Hepatocyte (in vitro differentiated cells): ENCODE measurements at regions not wholly inside any gene's neighbourhood (a gene's known extent, or its start where the extent isn't known, plus 50 kb on each side); places are given as distances from the start of the nearest gene placed in this dataset.

Experiments used
- DNase-seq: peaks from one replicate; pipeline ENCODE4 v3.0.0-alpha.2; 2016; ENCODE audit warnings: low spot score
- H2AFZ ChIP-seq: fragments of 200-600 bp; sonication (generic); 2 replicates; pipeline ENCODE4 v1.6.0; 2016; ENCODE audit warnings: antibody characterized with exemption, mild to moderate bottlenecking
- H3K27ac ChIP-seq: fragments of 200-600 bp; sonication (generic); 2 replicates; pipeline ENCODE4 v1.5.1; 2016; ENCODE audit warnings: mild to moderate bottlenecking
- H3K27me3 ChIP-seq: fragments of 200-600 bp; sonication (generic); 2 replicates; pipeline ENCODE4 v1.6.1; 2016
- H3K36me3 ChIP-seq: fragments of 200-600 bp; sonication (generic); replicated peaks from 2 replicates; pipeline ENCODE4 v1.5.1; 2016; ENCODE audit warnings: low read depth; ENCODE audit not compliant: insufficient read depth
- H3K4me1 ChIP-seq: fragments of 200-600 bp; sonication (generic); 2 replicates; pipeline ENCODE4 v1.5.1; 2016; ENCODE audit warnings: mild to moderate bottlenecking, moderate library complexity; ENCODE audit not compliant: insufficient read depth
- H3K4me2 ChIP-seq: fragments of 200-600 bp; sonication (generic); 2 replicates; pipeline ENCODE4 v1.6.0; 2016
- H3K4me3 ChIP-seq: fragments of 200-600 bp; sonication (generic); 2 replicates; pipeline ENCODE4 v1.5.1; 2016; ENCODE audit warnings: mild to moderate bottlenecking
- H3K79me2 ChIP-seq: fragments of 200-600 bp; sonication (generic); 2 replicates; pipeline ENCODE4 v1.6.0; 2017; ENCODE audit warnings: mild to moderate bottlenecking
- H3K9me2 ChIP-seq: fragments of 200-600 bp; sonication (generic); replicated peaks from 2 replicates; pipeline ENCODE4 v1.6.0; 2017; ENCODE audit warnings: mild to moderate bottlenecking; ENCODE audit not compliant: insufficient read depth
- H3K9me3 ChIP-seq: fragments of 200-600 bp; sonication (generic); 2 replicates; pipeline ENCODE4 v1.5.1; 2016; ENCODE audit warnings: low read depth, mild to moderate bottlenecking
- H4K20me1 ChIP-seq: fragments of 200-600 bp; sonication (generic); 2 replicates; pipeline ENCODE4 v1.6.0; 2016; ENCODE audit warnings: mild to moderate bottlenecking; ENCODE audit not compliant: insufficient read depth, poor library complexity, severe bottlenecking
- EZH2 ChIP-seq: fragments of 200-600 bp; sonication (generic); IDR thresholded peaks from 2 replicates; pipeline ENCODE4 v1.6.1; 2016; ENCODE audit warnings: antibody characterized with exemption, mild to moderate bottlenecking, borderline replicate concordance
- EZH2phosphoT487 ChIP-seq: fragments of 200-600 bp; sonication (generic); IDR thresholded peaks from one replicate; pipeline ENCODE4 v1.6.1; 2018; ENCODE audit warnings: antibody characterized with exemption, mild to moderate bottlenecking, low read depth, moderate library complexity; ENCODE audit not compliant: unreplicated experiment, severe bottlenecking
- WGBS: methylation state at CpG from one replicate; pipeline ENCODE4 v1.1.6; 2016; ENCODE audit warnings: low lambda C conversion rate; ENCODE audit errors: missing lambda C conversion rate; 5-methylcytosine and 5-hydroxymethylcytosine counted together
- TF ChIP-seq, protein P1 (sequence below): fragments of 200-600 bp; sonication (generic); IDR thresholded peaks from 2 replicates; pipeline ENCODE4 v1.5.1; 2016; ENCODE audit warnings: antibody characterized with exemption, mild to moderate bottlenecking; ENCODE audit not compliant: poor library complexity

DNA sequence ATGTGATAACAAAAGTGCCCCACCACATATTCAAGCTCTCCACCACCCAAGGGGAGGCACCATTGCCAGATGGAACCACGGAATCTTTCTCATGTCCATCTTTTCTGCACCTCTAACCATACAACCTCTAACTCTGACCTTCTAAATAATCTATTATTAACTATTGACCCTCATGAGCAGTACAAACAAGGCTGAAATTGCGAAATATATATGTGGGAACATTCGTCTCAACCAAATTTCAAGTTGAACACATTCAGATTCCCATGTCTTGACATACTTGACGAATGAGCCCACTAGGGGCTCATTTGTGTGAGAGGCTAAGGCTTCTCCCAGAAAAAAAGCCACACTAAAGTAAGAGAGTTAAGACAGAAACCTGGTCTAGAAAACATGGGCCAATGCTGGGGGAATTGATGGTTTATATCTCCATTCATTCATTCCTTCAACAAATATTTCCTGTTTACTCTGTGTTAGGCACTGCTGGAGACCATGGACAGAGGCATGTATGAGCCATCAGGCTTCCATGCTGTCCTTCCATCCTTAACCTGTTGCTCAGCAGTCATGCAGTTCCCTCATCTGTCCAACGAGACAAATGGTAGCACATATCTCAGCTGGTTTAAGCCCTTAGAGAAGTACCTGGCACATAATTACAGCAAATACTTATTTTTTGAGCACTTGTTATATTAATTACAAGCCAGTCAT, 130.4 kb downstream of the ESM1 start:
- no peak overlapping the region for H2AFZ ChIP-seq
- no peaks in the 10 kb centered on the region for H3K36me3 ChIP-seq
- H4K20me1 ChIP-seq, result no peaks in the 10 kb centered on the region
- no peak overlapping the region for H3K27ac ChIP-seq
- H3K4me2 ChIP-seq, result no peak overlapping the region
- H3K9me3 ChIP-seq, result no peaks in the 10 kb centered on the region
- H3K4me3 ChIP-seq, result no peak overlapping the region
- no peaks in the 10 kb centered on the region for H3K27me3 ChIP-seq
- no peaks in the 10 kb centered on the region for H3K4me1 ChIP-seq
- WGBS, result 88% methylated on average over 5 of the region's 5 CpGs
- no peaks in the 10 kb centered on the region for H3K9me2 ChIP-seq
- no peaks in the 10 kb centered on the region for H3K79me2 ChIP-seq
- TF ChIP-seq EZH2phosphoT487 (no peak), EZH2 (no peak)
- TF ChIP-seq, protein P1, sequence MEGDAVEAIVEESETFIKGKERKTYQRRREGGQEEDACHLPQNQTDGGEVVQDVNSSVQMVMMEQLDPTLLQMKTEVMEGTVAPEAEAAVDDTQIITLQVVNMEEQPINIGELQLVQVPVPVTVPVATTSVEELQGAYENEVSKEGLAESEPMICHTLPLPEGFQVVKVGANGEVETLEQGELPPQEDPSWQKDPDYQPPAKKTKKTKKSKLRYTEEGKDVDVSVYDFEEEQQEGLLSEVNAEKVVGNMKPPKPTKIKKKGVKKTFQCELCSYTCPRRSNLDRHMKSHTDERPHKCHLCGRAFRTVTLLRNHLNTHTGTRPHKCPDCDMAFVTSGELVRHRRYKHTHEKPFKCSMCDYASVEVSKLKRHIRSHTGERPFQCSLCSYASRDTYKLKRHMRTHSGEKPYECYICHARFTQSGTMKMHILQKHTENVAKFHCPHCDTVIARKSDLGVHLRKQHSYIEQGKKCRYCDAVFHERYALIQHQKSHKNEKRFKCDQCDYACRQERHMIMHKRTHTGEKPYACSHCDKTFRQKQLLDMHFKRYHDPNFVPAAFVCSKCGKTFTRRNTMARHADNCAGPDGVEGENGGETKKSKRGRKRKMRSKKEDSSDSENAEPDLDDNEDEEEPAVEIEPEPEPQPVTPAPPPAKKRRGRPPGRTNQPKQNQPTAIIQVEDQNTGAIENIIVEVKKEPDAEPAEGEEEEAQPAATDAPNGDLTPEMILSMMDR, result no peak
- DNase-seq, result no peak

- Histone ChIP-seq H3K4me3 (no peak overlapping the region), H3K36me3 (no peaks in the 10 kb centered on the region), H3K9me2 (no peaks in the 10 kb centered on the region), H3K27me3 (no peaks in the 10 kb centered on the region), H3K4me2 (no peak overlapping the region), H3K9me3 (no peaks in the 10 kb centered on the region), H3K4me1 (no peaks in the 10 kb centered on the region), H4K20me1 (no peaks in the 10 kb centered on the region), H3K27ac (no peak overlapping the region), H3K79me2 (no peaks in the 10 kb centered on the region), H2AFZ (no peak overlapping the region)
- TF ChIP-seq, protein P1, result no peak
- TF ChIP-seq EZH2, result no peak
- TF ChIP-seq EZH2phosphoT487, result no peak
- DNase-seq, result no peak
- 59% methylated on average over 3 of the region's 3 CpGs for WGBS
These were observed 133.4 kb downstream of the ESM1 start for GRCh38 chr5:54852007-54852406.

DNA sequence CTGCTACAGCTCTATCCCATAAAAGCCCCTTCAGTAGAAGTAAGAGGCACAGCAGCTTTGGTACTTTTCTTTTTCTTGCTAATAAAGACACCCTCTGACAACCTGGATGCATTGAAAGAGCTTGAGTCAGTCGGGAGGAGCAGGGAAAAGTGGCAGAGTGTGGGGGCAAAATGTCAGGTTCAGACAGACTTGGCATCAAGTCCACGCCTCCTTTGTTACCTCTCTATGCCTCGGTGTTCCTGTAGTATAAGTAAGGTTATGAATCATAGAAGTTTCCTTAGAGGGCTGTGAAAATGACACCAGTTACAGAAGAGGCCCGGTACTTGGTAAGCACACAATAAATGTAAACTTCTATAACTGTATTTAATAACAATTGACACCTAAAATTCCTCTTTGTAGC, 133.9 kb downstream of the ESM1 start:
- Histone ChIP-seq H3K4me2 (no peak overlapping the region), H3K36me3 (no peaks in the 10 kb centered on the region), H3K79me2 (no peaks in the 10 kb centered on the region), H3K27ac (no peak overlapping the region), H3K4me3 (no peak overlapping the region), H3K27me3 (no peaks in the 10 kb centered on the region), H3K4me1 (no peaks in the 10 kb centered on the region), H4K20me1 (no peaks in the 10 kb centered on the region), H3K9me2 (no peaks in the 10 kb centered on the region), H2AFZ (no peak overlapping the region), H3K9me3 (no peaks in the 10 kb centered on the region)
- 85% methylated on average over 4 of the region's 4 CpGs for WGBS
- no peak for DNase-seq
- TF ChIP-seq EZH2 (no peak), EZH2phosphoT487 (no peak)
- TF ChIP-seq, protein P1, result no peak
